Erythroblast (primary cell): ENCODE measurements at regions not wholly inside any gene's neighbourhood (a gene's known extent, or its start where the extent isn't known, plus 50 kb on each side); places are given as distances from the start of the nearest gene placed in this dataset.

ENCODE experiments used
- GATA1 ChIP-seq: IDR thresholded peaks from 2 replicates; pipeline ENCODE4 v1.6.1; 2011; ENCODE audit warnings: low read depth, mild to moderate bottlenecking, control low read depth, low read length, moderate library complexity
- POLR2A ChIP-seq: IDR thresholded peaks from 2 replicates; pipeline ENCODE4 v1.6.1; 2011; ENCODE audit warnings: mild to moderate bottlenecking, low read length

DNA sequence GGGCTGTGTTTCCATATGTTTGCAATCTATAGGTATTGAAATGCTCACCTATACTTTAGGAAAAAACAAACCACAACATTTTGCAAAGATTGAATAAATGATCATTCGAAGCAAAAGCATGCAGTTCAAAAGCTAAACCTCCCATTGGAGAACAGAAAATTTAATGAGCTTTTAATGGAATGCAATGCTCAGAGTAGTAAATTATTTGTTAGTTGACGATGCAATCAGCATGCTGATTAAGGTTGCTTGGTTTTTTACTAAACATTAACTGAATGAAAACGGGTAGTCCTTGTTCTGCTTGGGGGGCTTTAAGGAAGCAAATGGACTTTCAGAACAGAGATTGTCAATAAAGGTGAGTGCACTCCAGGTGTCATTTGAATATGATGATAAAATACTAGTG lies 123.3 kb upstream of the TMEM161B start:
- no peak for TF ChIP-seq POLR2A
- no peak for TF ChIP-seq GATA1
